SH-SY5Y (cell line): ENCODE measurements at regions not wholly inside any gene's neighbourhood (a gene's known extent, or its start where the extent isn't known, plus 50 kb on each side); places are given as distances from the start of the nearest gene placed in this dataset.

Source experiments
- GATA2 ChIP-seq: IDR thresholded peaks from 2 replicates; pipeline ENCODE4 v1.6.1; 2011; ENCODE audit warnings: mild to moderate bottlenecking, low read depth, low read length
- GATA3 ChIP-seq: IDR thresholded peaks from 2 replicates; pipeline ENCODE4 v1.6.1; 2011; ENCODE audit warnings: low read depth, mild to moderate bottlenecking, low read length, moderate library complexity

DNA sequence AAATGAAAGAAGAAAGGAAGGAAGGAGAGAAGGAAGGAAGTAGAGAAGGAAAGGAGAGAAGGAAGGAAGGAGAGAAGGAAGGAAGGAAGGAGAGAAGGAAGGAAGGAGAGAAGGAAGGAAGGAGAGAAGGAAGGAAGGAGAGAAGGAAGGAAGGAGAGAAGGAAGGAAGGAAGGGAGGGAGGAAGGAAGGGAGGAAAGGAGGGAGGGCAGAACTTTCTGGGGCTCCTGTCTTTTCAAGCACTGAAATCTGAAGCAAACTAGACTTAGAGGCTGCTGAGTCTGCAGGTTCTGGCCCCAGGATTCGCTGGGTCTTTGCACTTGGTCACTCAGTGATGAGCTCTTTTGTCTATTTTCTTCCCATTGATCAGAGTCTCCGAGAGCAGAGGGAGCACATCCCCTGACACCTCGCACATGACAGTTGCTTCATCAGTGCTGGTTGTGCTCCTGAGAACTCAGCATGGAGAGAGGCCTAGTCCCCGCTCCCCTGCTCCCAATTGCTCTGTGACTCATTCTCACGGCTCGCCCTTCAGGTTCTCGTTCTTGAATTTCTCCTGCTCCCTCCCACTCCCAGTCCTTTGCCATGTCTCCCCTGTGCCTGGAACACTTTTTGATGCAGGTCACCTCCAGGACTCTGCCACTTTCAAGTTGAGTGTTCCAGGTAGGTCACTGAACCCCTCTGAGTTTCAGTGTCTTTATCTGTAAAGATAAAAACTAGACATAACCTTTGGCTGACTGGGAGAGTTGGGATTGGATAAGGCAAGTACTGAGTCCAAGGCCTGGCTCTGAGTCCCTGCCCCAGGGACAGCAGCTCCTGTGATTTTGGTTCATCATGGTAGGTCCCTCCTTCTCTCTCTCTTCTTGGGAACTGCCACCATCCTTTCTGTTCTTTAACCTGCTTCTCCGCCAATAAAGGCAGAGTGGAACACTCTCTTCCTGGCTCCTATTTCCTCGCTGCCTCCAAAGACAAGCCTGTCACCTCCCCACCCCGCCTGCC lies 55.2 kb downstream of the TNP1 start:
- no peak for TF ChIP-seq GATA2
- TF ChIP-seq GATA3, result no peak
